BLaER1 (cell line): ENCODE measurements at regions not wholly inside any gene's neighbourhood (a gene's known extent, or its start where the extent isn't known, plus 50 kb on each side); places are given as distances from the start of the nearest gene placed in this dataset.
A peak's percentile ranks its signal among the peaks of the same experiment; 100 is the strongest.

ENCODE experiments used
- H3K27ac ChIP-seq: shearing (Covaris generic); formaldehyde crosslinking; 2 replicates; pipeline ENCODE4 v1.8.1; 2022
- H3K27me3 ChIP-seq: shearing (Covaris generic); formaldehyde crosslinking; 2 replicates; pipeline ENCODE4 v1.8.1; 2022
- H3K36me3 ChIP-seq: shearing (Covaris generic); formaldehyde crosslinking; 2 replicates; pipeline ENCODE4 v1.8.1; 2022
- H3K4me1 ChIP-seq: shearing (Covaris generic); formaldehyde crosslinking; 2 replicates; pipeline ENCODE4 v1.8.1; 2022
- H3K4me2 ChIP-seq: shearing (Covaris generic); formaldehyde crosslinking; 2 replicates; pipeline ENCODE4 v1.8.1; 2022
- H3K4me3 ChIP-seq: shearing (Covaris generic); formaldehyde crosslinking; 2 replicates; pipeline ENCODE4 v1.8.1; 2022
- H3K9ac ChIP-seq: shearing (Covaris generic); formaldehyde crosslinking; 2 replicates; pipeline ENCODE4 v1.8.1; 2022
- H3K9me3 ChIP-seq: shearing (Covaris generic); formaldehyde crosslinking; 2 replicates; pipeline ENCODE4 v1.8.1; 2022
- H4K20me1 ChIP-seq: shearing (Covaris generic); formaldehyde crosslinking; 2 replicates; pipeline ENCODE4 v1.8.1; 2022
- Cebpa-rat ChIP-seq: shearing (Covaris generic); IDR thresholded peaks from 2 replicates; pipeline ENCODE4 v1.8.1; 2022

DNA sequence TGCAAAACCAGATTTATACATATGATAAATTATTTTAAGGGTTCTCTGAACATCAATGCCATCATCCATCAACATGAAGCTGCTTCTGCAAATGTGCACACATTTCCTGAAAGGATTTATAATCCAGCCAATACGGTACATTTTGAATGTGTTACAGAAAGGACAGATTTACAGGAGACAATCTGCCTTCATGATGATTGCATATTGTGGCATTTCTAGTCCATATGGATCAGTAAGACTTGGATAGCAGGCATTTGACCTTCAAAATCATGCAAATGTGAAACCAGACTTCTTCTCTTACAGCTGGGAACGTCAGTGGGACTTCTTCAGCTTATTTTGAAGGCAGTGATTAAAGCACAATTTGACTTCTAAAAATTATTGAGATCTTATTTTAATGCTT is 217.3 kb upstream of the GK2 start:
- Histone ChIP-seq H3K27me3 (no peaks in the 10 kb centered on the region), H3K27ac (no peak overlapping the region), H3K9me3 (no peaks in the 10 kb centered on the region), H3K9ac (no peak overlapping the region), H3K36me3 (no peaks in the 10 kb centered on the region), H3K4me1 (no peaks in the 10 kb centered on the region), H3K4me3 (no peak overlapping the region), H4K20me1 (no peaks in the 10 kb centered on the region), H3K4me2 (no peak overlapping the region)
- no peak for TF ChIP-seq Cebpa-rat

- no peak overlapping the region for H3K4me3 ChIP-seq
- no peak overlapping the region for H3K9ac ChIP-seq
- H3K27me3 ChIP-seq: no peaks in the 10 kb centered on the region
- H3K9me3 ChIP-seq: no peaks in the 10 kb centered on the region
- H3K4me1 ChIP-seq: no peaks in the 10 kb centered on the region
- no peaks in the 10 kb centered on the region for H3K36me3 ChIP-seq
- H4K20me1 ChIP-seq: no peaks in the 10 kb centered on the region
- H3K27ac ChIP-seq: no peak overlapping the region
- TF ChIP-seq Cebpa-rat: no peak
- H3K4me2 ChIP-seq: no peak overlapping the region
Measured at GRCh38 chr4:79623021-79623870, 215.2 kb upstream of the GK2 start.

- Histone ChIP-seq H3K9me3 (no peaks in the 10 kb centered on the region), H3K27ac (no peak overlapping the region), H3K4me2 (no peak overlapping the region), H3K27me3 (no peaks in the 10 kb centered on the region), H3K9ac (no peak overlapping the region), H3K36me3 (no peaks in the 10 kb centered on the region), H3K4me1 (no peaks in the 10 kb centered on the region), H3K4me3 (no peak overlapping the region), H4K20me1 (no peaks in the 10 kb centered on the region)
- no peak for TF ChIP-seq Cebpa-rat
Measured at GRCh38 chr4:79621061-79621460, 213.0 kb upstream of the GK2 start.

DNA sequence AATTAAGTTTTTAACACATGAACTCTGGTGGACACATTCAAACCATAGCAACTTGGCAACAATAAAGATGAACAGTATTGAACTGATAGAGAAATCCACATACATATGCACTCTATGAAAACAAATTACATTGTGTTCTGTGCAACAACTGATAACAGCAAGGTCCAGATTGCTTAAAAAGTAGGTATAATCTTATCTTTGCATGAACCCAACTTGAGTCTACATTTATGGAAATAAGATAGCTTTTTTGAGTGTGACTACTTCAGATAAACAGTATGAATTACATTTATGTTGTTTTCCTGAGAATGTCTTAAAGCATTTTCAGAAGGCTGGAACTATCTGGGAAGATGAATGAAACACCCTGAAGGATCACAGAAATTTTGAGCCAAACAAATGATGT is 212.6 kb upstream of the GK2 start:
- no peak for TF ChIP-seq Cebpa-rat
- no peak overlapping the region for H3K4me2 ChIP-seq
- H3K9me3 ChIP-seq: no peaks in the 10 kb centered on the region
- H3K4me1 ChIP-seq: no peaks in the 10 kb centered on the region
- no peak overlapping the region for H3K27ac ChIP-seq
- H3K27me3 ChIP-seq: no peaks in the 10 kb centered on the region
- H3K4me3 ChIP-seq: no peak overlapping the region
- no peak overlapping the region for H3K9ac ChIP-seq
- no peaks in the 10 kb centered on the region for H3K36me3 ChIP-seq
- no peaks in the 10 kb centered on the region for H4K20me1 ChIP-seq

DNA sequence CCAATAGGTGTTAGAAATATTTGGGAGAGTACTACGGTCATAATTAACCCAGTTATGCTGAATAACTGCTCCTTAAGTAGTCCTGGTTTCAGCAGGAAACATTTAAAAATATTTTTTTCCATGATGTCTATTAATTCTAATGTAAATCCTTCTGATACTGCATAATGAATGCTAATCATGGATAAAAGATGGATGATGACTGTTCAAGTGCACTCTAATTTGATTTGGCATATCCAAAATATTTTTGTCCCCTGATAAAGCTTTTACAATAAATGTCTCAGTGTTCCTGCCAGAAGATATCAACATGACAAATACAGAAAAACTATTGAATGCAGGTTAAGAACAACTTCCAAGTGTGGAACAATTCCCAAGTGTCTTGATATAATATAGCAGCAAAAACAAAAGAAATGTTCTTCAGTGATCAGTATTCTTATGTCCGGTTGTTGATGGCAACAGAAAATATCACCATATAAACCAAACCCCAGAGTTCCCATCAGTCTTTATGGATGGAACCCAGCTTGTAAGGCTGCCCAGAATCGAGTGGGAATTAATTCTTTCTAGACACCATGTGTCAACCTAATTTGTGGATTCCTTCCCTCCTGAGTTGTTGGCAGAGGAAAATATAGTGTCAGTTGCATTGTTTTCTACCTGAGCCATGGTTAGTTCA is 205.4 kb upstream of the GK2 start:
- Histone ChIP-seq H3K9me3 (no peaks in the 10 kb centered on the region), H3K27me3 (no peaks in the 10 kb centered on the region)
- no peak for TF ChIP-seq Cebpa-rat

GRCh38 chr4:79611026-79611425 is 203.0 kb upstream of the GK2 start:
- H3K4me3 ChIP-seq: no peak overlapping the region
- no peak for TF ChIP-seq Cebpa-rat

More for the DNA sequence above, 205.4 kb upstream of the GK2 start:
- no peak overlapping the region for H3K4me2 ChIP-seq
- H3K4me1 ChIP-seq: no peaks in the 10 kb centered on the region
- no peaks in the 10 kb centered on the region for H3K36me3 ChIP-seq
- H4K20me1 ChIP-seq: no peaks in the 10 kb centered on the region
- no peak overlapping the region for H3K27ac ChIP-seq
- H3K9ac ChIP-seq: no peak overlapping the region
- H3K4me3 ChIP-seq: no peak overlapping the region

DNA sequence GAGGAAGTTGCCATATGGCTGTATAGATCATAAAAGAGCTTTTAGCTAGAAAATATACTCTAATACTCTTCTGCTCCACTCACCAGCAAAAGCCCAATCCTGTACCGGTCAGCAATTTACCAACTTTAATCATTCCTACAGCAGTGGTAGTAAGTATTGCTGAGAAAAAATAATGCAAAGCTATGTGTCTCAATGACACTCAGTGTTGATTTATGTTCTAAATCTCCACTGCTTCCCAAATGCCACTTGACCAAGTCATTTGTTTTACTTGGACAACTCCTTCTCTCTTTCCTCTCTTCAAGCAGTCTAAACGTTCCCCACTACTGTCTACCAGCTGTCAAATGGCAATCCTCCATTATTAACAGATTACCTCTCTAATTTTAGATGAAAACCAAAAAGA is 201.8 kb upstream of the GK2 start:
- Histone ChIP-seq H3K27me3 (no peaks in the 10 kb centered on the region), H3K36me3 (no peaks in the 10 kb centered on the region), H3K4me2 (no peak overlapping the region), H3K27ac (no peak overlapping the region), H4K20me1 (no peaks in the 10 kb centered on the region), H3K9ac (no peak overlapping the region), H3K4me1 (peaks cover under 1% of the 10 kb centered on the region; the same call in 1 of the 2 replicates), H3K9me3 (no peaks in the 10 kb centered on the region), H3K4me3 (no peak overlapping the region)
- no peak for TF ChIP-seq Cebpa-rat

More at GRCh38 chr4:79611026-79611425, 203.0 kb upstream of the GK2 start:
- H3K27ac ChIP-seq: no peak overlapping the region
- no peaks in the 10 kb centered on the region for H3K36me3 ChIP-seq
- H3K4me2 ChIP-seq: no peak overlapping the region
- H3K4me1 ChIP-seq: no peaks in the 10 kb centered on the region
- H3K27me3 ChIP-seq: no peaks in the 10 kb centered on the region
- H4K20me1 ChIP-seq: no peaks in the 10 kb centered on the region
- H3K9ac ChIP-seq: no peak overlapping the region
- no peaks in the 10 kb centered on the region for H3K9me3 ChIP-seq

- TF ChIP-seq Cebpa-rat: no peak
- Histone ChIP-seq H4K20me1 (no peaks in the 10 kb centered on the region), H3K9ac (no peak overlapping the region)
Measured at GRCh38 chr4:79607979-79608378, 200.0 kb upstream of the GK2 start.

GRCh38 chr4:79604152-79604551 is 196.1 kb upstream of the GK2 start:
- H3K4me3 ChIP-seq: no peak overlapping the region

More at GRCh38 chr4:79607979-79608378, 200.0 kb upstream of the GK2 start:
- Histone ChIP-seq H3K9me3 (no peaks in the 10 kb centered on the region), H3K27ac (no peak overlapping the region), H3K4me1 (peaks cover 18% of the 10 kb centered on the region), H3K4me2 (no peak overlapping the region), H3K36me3 (no peaks in the 10 kb centered on the region), H3K27me3 (no peaks in the 10 kb centered on the region), H3K4me3 (no peak overlapping the region)

GRCh38 chr4:79603681-79604080 is 195.7 kb upstream of the GK2 start:
- no peak overlapping the region for H3K27ac ChIP-seq
- no peaks in the 10 kb centered on the region for H4K20me1 ChIP-seq
- H3K4me1 ChIP-seq: peaks cover 35% of the 10 kb centered on the region
- H3K9ac ChIP-seq: no peak overlapping the region
- no peaks in the 10 kb centered on the region for H3K36me3 ChIP-seq
- H3K27me3 ChIP-seq: no peaks in the 10 kb centered on the region
- H3K4me3 ChIP-seq: no peak overlapping the region
- H3K9me3 ChIP-seq: no peaks in the 10 kb centered on the region
- peak overlapping the region; percentile 64 for H3K4me2 ChIP-seq
- no peak for TF ChIP-seq Cebpa-rat

More at GRCh38 chr4:79604152-79604551, 196.1 kb upstream of the GK2 start:
- H3K9me3 ChIP-seq: no peaks in the 10 kb centered on the region
- H3K4me1 ChIP-seq: peaks cover 35% of the 10 kb centered on the region
- H3K27ac ChIP-seq: no peak overlapping the region
- H3K9ac ChIP-seq: no peak overlapping the region
- no peaks in the 10 kb centered on the region for H4K20me1 ChIP-seq
- no peaks in the 10 kb centered on the region for H3K27me3 ChIP-seq
- H3K4me2 ChIP-seq: peak overlapping the region; percentile 64
- no peaks in the 10 kb centered on the region for H3K36me3 ChIP-seq
- no peak for TF ChIP-seq Cebpa-rat
